NB4 (cell line): ENCODE measurements at regions not wholly inside any gene's neighbourhood (a gene's known extent, or its start where the extent isn't known, plus 50 kb on each side); places are given as distances from the start of the nearest gene placed in this dataset.

Experiments used
- CTCF ChIP-seq: IDR thresholded peaks from one replicate; pipeline ENCODE4 v1.5.1; 2012; ENCODE audit warnings: low read depth, low read length
- POLR2A ChIP-seq: IDR thresholded peaks from 2 replicates; pipeline ENCODE4 v1.6.1; 2011; ENCODE audit warnings: mild to moderate bottlenecking; ENCODE audit not compliant: insufficient read length; ENCODE audit errors: extremely low read depth

- TF ChIP-seq POLR2A (no peak), CTCF (no peak)
Measured at GRCh38 chr17:22453181-22453580, 760.9 kb downstream of the KCNJ18 start.
